Muscle of back (tissue), 3 donors: ENCODE measurements at regions not wholly inside any gene's neighbourhood (a gene's known extent, or its start where the extent isn't known, plus 50 kb on each side); places are given as distances from the start of the nearest gene placed in this dataset.
A peak's percentile ranks its signal among the peaks of the same experiment; 100 is the strongest.

ENCODE experiments used
- DNase-seq, 3 donors: peaks; one replicate each; pipeline versions ENCODE4 v3.0.0 to v3.0.0-alpha.2; 2013

GRCh38 chr10:91137011-91137643 is 83.3 kb upstream of the PCGF5 start:
- DNase-seq, result no peak

- no peak for DNase-seq
Measured at GRCh38 chr10:91137822-91138221, 82.6 kb upstream of the PCGF5 start.

- no peak for DNase-seq
Measured at GRCh38 chr10:91140995-91141549, 79.4 kb upstream of the PCGF5 start.

- DNase-seq, result no peak
Measured at GRCh38 chr10:91144961-91145360, 75.5 kb upstream of the PCGF5 start.

- no peak for DNase-seq
Measured at GRCh38 chr10:91146146-91146545, 74.3 kb upstream of the PCGF5 start.

- no peak for DNase-seq
Measured at GRCh38 chr10:91149550-91149949, 70.9 kb upstream of the PCGF5 start.

GRCh38 chr10:91150631-91151030 is 69.8 kb upstream of the PCGF5 start:
- no peak for DNase-seq

- no peak for DNase-seq
Measured at GRCh38 chr10:91153508-91153907, 67.0 kb upstream of the PCGF5 start.

GRCh38 chr10:91154842-91155241 is 65.6 kb upstream of the PCGF5 start:
- no peak for DNase-seq

GRCh38 chr10:91156196-91156595 is 64.3 kb upstream of the PCGF5 start:
- DNase-seq, result no peak

GRCh38 chr10:91159254-91159783 is 61.1 kb upstream of the PCGF5 start:
- DNase-seq, result no peak

- DNase-seq, result peak in 1 of 3 donors; percentile 6
Measured at GRCh38 chr10:91162050-91162494, 58.4 kb upstream of the PCGF5 start.

- DNase-seq, result peak; percentile 32 to 68 (median 45)
Measured at GRCh38 chr10:91162495-91163268, 57.8 kb upstream of the PCGF5 start.

GRCh38 chr10:91163269-91163868 is 57.1 kb upstream of the PCGF5 start:
- DNase-seq, result peak; percentile 39 to 83 (median 49)

GRCh38 chr10:91163869-91164474 is 56.5 kb upstream of the PCGF5 start:
- DNase-seq, result peak; percentile 23 to 60 (median 57)

GRCh38 chr10:91164520-91165065 is 55.9 kb upstream of the PCGF5 start:
- peak in 1 of 3 donors; percentile 6 for DNase-seq

- no peak for DNase-seq
Measured at GRCh38 chr10:91167406-91167805, 53.1 kb upstream of the PCGF5 start.

- DNase-seq, result no peak
Measured at GRCh38 chr10:91170418-91170817, 50.0 kb upstream of the PCGF5 start.
